ENCODE measurements at regions not wholly inside any gene's neighbourhood (a gene's known extent, or its start where the extent isn't known, plus 50 kb on each side); places are given as distances from the start of the nearest gene placed in this dataset.

GRCh38 chr5:133746834-133747233 is 134.5 kb upstream of the FSTL4 start:
- no peak for DNase-seq (ENCODE audit: low read depth in 4 of 4, low spot score in 2 of 4)

GRCh38 chr5:133744960-133745308 is 132.6 kb upstream of the FSTL4 start:
- DNase-seq (ENCODE audit: low read depth in 4 of 4, low spot score in 2 of 4): no peak

GRCh38 chr5:133744051-133744959 is 132.0 kb upstream of the FSTL4 start:
- no peak for DNase-seq (ENCODE audit: low read depth in 4 of 4, low spot score in 2 of 4)

GRCh38 chr5:133742431-133742988 is 130.2 kb upstream of the FSTL4 start:
- DNase-seq (ENCODE audit: low read depth in 4 of 4, low spot score in 2 of 4): no peak

GRCh38 chr5:133741818-133742355 is 129.5 kb upstream of the FSTL4 start:
- no peak for DNase-seq (ENCODE audit: low read depth in 4 of 4, low spot score in 2 of 4)

GRCh38 chr5:133741396-133741795 is 129.1 kb upstream of the FSTL4 start:
- no peak for DNase-seq (ENCODE audit: low read depth in 4 of 4, low spot score in 2 of 4)

GRCh38 chr5:133739181-133739780 is 126.9 kb upstream of the FSTL4 start:
- DNase-seq (ENCODE audit: low read depth in 4 of 4, low spot score in 2 of 4): no peak

GRCh38 chr5:133738271-133738670 is 125.9 kb upstream of the FSTL4 start:
- no peak for DNase-seq (ENCODE audit: low read depth in 4 of 4, low spot score in 2 of 4)

- DNase-seq (ENCODE audit: low read depth in 4 of 4, low spot score in 2 of 4): no peak
Measured at GRCh38 chr5:133736512-133736911, 124.2 kb upstream of the FSTL4 start.

- DNase-seq (ENCODE audit: low read depth in 4 of 4, low spot score in 2 of 4): no peak
Measured at GRCh38 chr5:133735346-133735745, 123.0 kb upstream of the FSTL4 start.

- DNase-seq (ENCODE audit: low read depth in 4 of 4, low spot score in 2 of 4): no peak
Measured at GRCh38 chr5:133734916-133735315, 122.6 kb upstream of the FSTL4 start.

- no peak for DNase-seq (ENCODE audit: low read depth in 4 of 4, low spot score in 2 of 4)
Measured at GRCh38 chr5:133732536-133732935, 120.2 kb upstream of the FSTL4 start.

- DNase-seq (ENCODE audit: low read depth in 4 of 4, low spot score in 2 of 4): no peak
Measured at GRCh38 chr5:133731951-133732350, 119.6 kb upstream of the FSTL4 start.

GRCh38 chr5:133730866-133731265 is 118.5 kb upstream of the FSTL4 start:
- DNase-seq (ENCODE audit: low read depth in 4 of 4, low spot score in 2 of 4): no peak

GRCh38 chr5:133730346-133730745 is 118.0 kb upstream of the FSTL4 start:
- DNase-seq (ENCODE audit: low read depth in 4 of 4, low spot score in 2 of 4): no peak

GRCh38 chr5:133729800-133730199 is 117.5 kb upstream of the FSTL4 start:
- DNase-seq (ENCODE audit: low read depth in 4 of 4, low spot score in 2 of 4): no peak

- DNase-seq (ENCODE audit: low read depth in 4 of 4, low spot score in 2 of 4): no peak
Measured at GRCh38 chr5:133728475-133728874, 116.1 kb upstream of the FSTL4 start.

GRCh38 chr5:133727636-133728035 is 115.3 kb upstream of the FSTL4 start:
- DNase-seq (ENCODE audit: low read depth in 4 of 4, low spot score in 2 of 4): no peak

GRCh38 chr5:133723651-133724366 is 111.5 kb upstream of the FSTL4 start:
- no peak for DNase-seq (ENCODE audit: low read depth in 4 of 4, low spot score in 2 of 4)

GRCh38 chr5:133723126-133723525 is 110.8 kb upstream of the FSTL4 start:
- DNase-seq (ENCODE audit: low read depth in 4 of 4, low spot score in 2 of 4): no peak

GRCh38 chr5:133721365-133721764 is 109.0 kb upstream of the FSTL4 start:
- no peak for DNase-seq (ENCODE audit: low read depth in 4 of 4, low spot score in 2 of 4)
